NCI-H1105 treated with DMSO at 0.1 percent for 48 hours (cell line): ENCODE measurements at regions not wholly inside any gene's neighbourhood (a gene's known extent, or its start where the extent isn't known, plus 50 kb on each side); places are given as distances from the start of the nearest gene placed in this dataset.
"Not testable (repeated sequence)": the region's sequence is repeated elsewhere in the genome, so short reads cannot be mapped to it uniquely, and the experiment has no call there.

Experiments used
- DNase-seq: peaks from one replicate; lab custom pipeline; 2025; lab: John Stamatoyannopoulos, UW

DNA sequence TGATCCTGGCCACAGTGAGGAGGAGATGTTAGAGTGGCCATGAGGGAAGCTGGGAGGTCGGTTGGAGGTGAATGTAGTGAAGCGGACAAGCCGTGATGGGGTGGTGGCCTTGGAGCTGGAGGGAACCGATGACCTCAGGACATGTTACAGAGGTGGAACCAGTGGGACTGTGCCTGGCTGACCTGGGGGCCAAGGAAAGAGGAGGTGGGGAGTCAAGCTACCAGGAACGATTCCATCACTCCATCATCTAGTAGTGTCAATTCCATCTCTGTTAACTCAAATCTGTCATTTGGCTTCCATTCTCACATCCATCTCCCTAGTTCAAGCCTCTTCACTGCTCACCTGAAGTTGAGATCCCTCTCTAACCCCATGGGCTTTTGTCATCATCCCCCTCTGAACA is 102.4 kb upstream of the LYZL2 start:
- no peak for DNase-seq

DNA sequence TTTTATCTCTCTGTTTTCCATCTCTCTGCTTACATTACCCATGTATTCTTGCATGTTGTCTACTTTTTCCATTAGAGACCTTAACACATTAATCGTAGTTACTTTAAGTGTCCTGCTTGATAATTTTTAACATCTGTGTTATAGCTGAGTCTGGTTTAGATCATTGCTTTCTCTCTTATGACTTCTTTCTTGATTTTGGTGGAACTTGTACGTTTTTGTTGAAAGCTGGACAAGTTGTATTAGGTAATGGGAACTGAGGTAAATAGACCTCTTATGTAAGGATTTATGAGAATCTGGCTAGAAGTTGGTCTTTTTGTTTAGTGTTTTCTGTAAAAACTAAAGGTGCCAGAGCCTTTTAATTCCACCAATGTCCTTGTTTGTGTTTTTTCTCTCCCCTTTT is 100.8 kb upstream of the LYZL2 start:
- no peak for DNase-seq

DNA sequence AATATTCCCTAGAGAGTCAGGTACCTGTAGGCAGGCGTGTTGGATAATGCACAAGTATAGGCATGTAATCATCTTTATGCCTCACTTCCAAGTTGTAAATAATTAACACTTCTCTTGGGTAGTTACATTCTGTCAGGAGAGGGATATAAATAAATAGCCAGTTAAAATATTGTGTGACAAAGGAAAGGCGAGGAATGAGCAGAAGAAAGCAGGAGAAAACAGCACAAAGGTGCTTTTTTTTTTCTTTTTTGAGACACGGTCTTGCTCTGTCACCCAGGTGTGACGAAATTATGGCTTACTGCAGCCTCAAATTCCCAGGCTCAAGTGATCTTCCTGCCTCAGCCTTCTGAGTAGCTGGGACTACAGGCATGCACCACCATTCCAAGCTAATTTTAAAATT is 99.2 kb upstream of the LYZL2 start:
- no peak for DNase-seq

DNA sequence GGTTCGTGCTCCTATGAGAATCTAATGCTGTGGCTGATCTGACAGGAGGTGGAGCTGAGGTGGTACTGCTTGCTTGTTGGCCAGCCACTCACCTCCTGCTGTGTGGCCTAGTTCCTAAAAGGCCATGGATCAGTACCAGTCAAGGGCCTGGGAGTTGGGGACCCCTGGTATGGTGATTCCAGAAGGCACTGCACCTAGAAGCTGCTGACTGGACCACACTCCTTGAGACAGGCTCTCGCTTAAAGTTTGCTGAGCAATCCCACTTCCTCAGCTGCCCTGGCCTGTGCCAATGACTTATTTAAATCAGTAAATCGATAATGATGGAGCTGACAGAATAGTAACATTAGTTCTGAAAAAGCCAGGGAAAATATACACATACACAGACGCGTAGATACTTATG is 98.6 kb upstream of the LYZL2 start:
- no peak for DNase-seq

DNA sequence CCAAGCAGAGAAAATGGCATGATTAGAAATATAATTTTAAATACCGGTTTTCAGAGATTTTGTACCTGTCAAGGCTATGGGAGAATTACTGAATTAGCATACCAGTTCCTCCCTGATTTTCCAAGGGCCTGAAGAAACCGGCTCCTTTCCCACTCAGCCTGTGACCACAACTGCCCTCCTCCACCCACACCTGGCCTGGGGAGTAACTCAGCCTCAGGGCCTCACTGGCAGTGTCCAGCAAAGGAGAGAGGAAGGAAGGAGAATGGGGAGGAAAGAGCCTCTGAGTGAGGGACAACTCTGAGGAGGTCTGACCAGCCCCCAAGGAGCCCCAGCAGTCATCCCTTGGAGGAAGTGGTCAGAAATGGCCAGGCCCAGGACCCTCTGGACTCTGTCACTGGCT is 98.0 kb upstream of the LYZL2 start:
- DNase-seq, result no peak

DNA sequence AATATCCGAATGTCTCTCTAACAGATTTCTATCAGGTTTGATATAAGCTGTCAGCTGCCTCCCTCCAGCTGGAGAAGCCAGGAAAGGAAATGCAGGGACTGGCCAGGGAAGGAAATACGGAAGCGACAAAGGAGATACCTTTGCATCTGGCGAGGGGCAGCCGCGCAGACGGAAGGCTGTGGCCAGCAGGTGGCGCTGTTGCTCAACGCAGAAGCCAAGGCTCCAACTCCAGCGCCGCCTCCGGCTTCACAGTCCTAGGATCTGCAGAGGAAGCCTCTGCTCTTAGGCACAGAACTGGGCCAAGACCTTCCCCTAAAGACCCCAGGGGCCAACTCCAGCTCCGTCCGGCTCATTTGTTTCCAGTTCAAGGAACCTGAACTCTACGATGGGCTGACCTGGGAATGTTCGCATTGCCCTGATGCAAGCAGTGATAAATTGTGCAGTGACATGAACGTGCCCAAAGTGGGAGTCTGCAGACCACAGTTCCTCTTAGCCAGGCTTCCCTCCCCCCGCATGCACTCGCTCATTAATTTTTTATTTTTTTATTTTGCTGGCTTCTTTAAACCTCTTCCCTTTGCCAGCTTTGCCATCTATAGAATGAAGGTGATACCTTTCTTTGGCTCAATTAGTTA is 97.3 kb upstream of the LYZL2 start:
- peak; percentile 30 for DNase-seq

DNA sequence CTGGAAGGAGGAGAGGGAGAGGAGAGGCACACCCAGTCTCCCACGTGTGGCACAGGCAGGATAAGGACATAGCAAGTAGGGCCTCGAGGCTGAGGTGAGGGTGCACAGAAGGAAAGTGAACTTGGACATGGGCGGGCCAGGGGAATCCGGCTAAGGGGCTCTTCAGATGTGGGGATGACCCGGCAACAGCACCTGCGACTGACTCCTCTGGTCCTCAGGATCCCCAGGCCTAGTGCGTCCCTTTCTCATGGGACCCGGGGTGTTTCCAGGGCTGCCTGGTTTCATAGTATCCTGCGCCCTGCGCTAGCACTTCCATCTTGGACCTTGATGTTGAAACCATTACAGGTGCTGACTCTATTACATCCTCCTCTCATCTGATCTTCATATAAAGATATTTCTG is 96.1 kb upstream of the LYZL2 start:
- DNase-seq, result no peak

DNA sequence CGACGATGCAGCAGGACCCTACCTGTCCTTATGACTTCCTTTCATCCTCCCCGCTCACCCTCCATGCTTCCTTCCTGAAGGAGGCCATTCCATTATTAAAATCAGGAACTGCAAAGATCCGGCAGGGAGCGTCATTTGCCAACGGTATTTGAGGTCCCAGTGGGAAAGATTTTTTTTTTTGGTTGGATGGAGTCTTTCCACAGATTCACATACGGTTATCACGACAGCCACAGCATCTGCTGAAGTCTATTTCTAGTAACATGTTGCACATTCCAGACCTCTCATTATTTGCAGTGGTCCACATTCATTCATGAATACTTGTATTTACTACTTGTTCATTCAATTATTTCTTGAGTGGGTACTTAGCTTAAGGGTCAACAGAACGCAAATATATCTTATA is 94.7 kb upstream of the LYZL2 start:
- DNase-seq, result no peak

DNA sequence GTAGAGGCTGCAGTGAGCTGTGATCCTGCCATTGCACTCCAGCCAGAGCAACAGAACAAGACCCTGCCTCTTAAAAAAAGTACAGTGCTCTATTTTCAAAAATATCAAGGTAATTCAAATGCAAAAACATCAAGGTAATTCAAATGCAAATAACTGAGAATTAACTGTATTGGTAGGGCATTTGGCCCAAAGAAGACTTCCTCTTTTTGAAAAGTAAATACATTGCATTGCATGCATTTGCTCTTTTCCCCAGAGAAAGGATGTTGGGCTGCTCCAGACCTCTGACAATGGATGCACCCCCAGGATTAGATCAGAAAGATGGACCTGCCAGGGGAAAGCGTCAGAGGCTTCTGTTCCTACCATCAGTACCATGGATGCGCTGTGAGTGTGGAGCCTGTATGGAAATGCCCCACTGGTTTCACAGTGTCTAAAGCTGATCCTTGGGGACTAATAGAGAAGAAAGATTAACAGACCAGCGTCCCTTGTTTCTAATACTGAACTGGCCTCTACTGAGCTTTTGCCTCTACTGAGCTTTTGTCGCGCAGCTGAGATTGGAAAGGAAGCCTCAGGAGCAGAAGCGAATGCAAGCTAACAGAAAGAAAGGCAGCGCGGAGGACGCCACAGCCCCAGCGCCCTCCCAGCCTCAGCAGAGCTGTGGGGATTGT is 93.5 kb upstream of the LYZL2 start:
- DNase-seq, result no peak

DNA sequence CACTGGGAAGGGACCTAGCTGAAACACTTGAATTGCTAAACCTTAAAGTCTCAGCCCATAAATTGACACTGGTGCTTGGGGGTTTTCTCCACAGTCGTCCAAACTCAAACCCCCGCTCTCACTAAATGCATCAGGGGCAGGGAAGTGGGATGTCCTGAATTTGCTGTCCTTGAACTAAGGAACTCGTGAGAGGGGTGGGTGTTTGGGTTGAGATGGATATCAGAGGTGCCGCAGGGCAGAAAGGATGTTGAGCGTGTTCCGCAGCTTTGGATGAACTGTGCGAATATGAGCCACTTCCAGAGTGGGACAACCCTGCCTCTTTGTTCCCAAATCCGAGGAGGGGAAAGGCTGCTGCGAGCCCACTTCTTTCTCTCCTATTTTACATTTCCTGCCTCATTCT is 90.3 kb upstream of the LYZL2 start:
- no peak for DNase-seq

DNA sequence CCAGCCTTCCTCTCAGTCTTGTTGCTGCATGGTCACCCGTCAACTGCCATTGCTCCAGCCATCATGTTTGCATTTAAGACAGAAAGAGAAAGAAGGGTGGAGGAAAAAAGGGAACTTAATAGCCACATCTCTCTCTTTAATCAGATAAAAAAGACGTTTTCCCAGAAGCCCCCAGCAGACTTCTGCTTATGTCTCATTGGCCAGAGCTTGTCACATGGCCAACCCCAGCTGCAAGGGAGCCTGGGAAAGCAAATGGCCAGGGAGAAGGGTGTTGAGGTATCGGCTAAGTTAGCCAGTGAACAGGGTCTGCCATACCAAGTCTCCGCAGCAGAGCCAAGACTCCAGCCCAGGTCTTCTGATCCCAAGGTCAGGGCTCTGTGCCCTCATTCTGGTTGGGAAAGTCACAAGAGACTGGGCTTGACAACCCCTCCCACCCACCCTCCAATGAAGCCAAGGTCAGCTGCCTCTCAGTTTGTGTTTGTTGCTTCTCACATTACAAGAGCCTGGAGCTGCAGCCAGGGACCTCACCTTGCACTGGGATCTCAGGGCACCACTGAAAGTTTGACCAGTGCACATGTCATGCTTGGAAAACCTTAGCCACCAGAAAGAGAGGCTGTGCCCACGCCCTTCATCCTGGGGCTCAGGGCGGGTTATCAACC is 80.3 kb upstream of the LYZL2 start:
- no peak for DNase-seq

DNA sequence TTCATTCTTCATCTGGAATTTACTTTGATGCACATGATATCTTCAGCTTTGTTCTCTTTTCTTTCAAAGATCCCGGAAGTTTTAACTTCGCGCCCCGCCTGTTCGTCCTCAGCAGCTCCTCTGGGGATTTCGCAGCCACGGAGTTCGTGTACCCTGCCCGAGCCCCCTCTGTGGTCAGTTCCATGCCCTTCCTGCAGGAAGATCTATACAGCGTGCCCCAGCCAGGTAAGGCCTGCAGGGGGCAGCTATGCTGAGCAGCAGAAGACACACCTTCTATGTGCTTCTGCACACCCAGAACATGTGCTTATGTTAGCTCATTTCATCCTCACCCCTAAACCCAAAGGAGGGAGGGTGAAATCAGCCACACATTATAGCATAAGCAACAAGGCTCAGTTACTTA is 79.7 kb upstream of the LYZL2 start:
- DNase-seq, result no peak

DNA sequence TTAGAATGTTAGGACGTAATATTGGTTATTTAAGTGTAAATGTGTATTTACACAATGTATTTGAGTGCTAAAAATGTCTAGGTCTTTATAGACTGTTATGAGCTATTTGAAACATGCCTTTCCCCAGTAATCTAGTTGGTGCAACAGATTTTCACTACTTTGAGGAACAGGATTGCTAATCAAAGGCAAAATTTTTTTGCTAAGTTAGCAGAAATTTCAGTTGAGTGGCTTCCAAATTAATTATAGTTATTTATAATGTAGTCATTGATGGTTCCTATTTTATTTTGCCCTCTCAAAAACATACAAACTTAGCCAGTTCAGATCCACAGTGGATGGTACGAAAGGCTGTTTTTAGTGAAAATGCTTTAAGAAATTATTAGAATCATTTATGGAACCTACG is 78.7 kb upstream of the LYZL2 start:
- no peak for DNase-seq

DNA sequence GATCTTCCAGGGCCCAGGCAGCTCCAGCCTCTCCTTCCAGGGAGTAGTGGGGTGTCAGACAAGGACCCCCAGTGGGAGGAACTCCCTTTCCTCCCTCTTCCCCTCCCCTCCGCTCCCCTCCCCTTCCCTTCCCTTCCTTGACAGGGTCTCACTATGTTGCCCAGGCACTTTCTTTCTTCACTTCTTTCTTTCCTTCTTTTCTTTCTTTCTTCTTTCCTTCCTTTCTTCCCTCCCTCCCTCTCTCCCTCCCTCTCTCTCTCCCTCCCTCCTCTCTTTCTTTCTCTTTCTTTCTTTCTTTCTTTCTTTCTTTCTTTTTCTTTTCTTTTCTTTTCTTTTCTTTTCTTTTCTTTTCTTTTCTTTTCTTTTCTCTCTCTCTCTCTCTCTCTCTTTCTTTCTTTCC is 76.6 kb upstream of the LYZL2 start:
- not testable (repeated sequence) for DNase-seq

DNA sequence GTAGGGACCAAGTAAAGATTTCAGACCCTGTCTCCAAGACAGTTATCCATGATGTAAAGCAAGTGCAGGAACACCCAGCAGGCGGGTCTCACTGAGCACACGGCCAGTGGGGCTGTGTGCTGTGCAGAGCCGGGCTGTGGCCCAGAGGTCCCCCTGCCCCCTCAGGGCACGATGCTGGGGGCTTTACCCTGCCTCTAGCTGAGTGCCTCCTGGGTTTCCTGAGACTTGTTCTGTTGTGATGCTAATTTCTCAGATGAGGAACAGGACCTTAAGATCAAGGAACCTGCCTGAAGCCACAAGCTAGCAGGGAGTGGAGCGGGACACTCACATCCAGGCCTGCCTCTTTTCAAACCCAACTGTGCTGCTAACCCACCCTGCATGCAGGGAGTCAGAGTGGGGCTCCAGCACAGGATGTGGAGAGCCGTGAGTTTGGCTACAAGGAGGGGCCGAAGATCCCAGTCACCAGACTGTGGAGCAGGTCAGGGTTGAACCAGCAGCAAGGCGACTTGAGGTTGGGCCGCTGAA is 76.1 kb upstream of the LYZL2 start:
- DNase-seq, result no peak

DNA sequence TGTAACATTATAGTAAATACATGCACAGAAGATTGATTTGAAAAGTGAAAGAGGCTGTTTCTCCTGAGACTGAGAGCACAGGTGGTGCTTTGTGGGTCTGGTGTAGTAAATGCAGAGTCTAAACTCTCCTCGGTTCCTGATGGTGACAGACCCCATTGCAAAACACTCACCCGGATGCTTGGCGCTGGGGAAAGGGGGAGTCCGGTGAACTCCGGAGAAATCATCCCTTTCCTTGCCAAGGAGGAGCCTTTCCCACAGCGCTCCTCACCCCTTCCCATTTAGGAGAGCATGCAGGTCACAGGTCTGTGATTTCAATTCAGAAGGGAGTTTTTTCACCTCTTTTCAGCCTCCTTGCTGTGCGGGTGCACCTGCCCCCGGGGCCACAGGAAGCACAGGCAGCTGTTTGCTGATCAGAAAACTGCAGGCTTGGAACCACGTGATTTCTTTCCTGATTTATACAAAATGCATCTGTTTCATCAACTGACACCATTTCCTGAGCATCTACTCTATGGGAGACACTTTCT is 75.6 kb upstream of the LYZL2 start:
- peak; percentile 27 for DNase-seq

DNA sequence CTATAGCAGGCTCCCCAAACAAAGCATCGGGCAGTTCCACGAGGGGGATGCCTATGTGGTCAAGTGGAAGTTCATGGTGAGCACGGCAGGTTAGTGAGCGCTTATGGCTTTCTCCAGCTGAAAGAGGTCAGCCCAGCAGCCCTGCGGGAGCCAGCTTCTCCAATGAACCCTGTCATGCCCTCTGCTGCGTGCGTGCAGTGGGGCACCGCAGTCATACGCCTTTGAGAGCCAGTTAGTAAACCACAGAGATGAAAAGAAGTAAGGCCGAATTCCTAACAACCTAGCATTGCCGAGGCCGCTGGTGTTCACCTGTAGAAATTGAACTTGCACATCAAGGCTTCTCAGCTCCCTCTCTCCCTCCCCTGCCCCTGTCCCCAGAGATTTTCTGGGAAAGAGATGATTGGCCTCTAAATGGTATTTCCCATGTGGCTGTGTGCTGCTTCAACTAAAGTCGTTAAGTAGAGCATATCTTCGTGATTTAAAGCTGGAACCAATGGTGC is 75.1 kb upstream of the LYZL2 start:
- DNase-seq, result not testable (repeated sequence)

DNA sequence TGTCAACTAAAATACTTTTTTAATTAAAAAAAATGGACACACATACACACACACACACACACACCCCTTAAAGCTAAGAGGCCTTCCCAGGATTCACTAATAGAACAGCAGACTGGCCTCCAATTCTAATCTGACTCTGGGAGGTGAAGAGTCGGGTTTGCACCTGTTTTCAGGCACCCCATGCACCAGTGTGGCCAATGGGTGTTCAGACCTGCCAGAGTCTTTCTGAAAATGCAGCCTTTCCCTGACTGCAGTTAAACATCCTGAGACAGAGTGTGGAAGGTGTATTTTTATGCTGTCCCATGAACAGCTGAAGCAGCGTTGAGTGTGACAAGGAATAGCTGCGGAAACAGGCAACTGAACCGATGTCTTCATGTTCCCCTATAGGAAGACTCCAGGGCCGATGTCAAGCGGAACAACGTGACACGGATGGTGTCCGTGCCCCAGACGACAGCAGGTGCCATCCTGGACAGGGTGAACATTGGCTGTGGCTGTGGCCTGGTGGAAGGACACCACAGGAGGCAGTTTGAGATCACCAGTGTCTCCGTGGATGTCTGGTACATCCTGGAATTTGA is 74.6 kb upstream of the LYZL2 start:
- DNase-seq, result no peak

DNA sequence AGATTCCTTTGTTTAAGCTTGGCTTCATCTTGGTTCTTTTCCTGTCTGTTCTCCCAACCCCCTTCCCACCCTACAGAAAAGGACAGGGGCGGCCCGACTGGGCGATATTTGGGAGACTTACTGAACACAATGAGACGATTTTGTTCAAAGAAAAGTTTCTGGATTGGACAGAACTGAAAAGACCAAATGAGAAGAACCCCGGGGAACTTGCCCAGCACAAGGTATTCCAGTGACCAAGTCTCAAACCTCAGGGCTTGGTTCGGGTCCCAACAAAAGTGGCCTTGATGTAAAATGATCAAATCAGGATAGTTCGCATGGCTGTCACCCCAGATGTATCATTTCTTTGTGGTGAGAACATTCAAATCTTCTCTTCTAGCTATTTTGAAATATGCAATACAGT is 73.9 kb upstream of the LYZL2 start:
- not testable (repeated sequence) for DNase-seq

DNA sequence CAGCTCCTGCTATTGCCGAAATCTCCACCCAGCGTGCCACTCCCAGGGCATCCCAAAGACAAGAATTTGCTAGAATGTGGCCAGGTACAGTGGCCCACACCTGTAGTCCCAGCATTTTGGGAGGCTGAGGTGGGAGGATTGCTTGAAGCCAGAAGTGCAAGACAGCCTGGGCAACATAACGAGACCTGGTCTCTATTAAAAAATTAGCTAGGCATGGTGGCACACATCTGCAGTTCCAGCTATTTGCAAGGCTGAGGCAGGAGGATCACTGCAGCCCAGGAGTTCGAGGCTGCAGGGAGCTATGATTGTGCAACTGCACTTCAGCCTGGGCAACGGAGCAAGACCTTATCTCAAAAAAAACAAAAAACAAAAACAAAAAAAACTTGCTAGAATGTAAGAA is 73.3 kb upstream of the LYZL2 start:
- DNase-seq, result no peak

DNA sequence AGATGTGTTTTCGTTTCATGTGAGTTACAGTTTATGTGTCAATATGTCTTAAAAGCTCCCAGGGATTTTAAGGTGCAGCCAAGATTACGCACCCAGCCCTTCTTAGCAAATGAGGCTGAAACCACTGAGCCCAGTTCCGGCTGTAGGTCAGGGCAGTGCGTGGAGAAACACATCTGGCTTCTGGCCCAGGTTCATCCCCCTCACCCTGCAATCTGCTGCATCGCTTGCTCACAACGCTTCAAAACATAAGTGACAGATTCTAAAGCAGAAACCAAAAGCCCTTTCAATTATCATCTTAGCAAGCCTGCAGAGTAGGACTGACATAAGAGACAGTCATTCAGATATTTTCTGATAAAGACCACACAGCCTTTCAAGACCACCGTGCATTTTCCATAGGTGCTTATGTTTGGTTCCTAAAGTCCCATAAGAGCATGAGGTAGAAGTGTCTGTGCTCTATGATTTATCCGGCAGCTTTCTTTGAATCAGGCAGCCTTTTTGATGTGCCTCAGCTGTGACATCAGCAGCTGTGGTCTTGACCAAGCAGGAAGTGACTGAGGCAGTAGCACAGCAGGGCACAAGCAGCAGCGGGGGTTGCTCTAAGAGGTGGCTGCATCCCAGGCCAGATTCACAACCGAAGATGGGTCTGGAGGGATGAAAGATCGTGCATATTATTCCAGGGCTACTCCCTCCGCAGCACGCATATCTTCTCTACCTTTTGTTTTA is 72.1 kb upstream of the LYZL2 start:
- no peak for DNase-seq

DNA sequence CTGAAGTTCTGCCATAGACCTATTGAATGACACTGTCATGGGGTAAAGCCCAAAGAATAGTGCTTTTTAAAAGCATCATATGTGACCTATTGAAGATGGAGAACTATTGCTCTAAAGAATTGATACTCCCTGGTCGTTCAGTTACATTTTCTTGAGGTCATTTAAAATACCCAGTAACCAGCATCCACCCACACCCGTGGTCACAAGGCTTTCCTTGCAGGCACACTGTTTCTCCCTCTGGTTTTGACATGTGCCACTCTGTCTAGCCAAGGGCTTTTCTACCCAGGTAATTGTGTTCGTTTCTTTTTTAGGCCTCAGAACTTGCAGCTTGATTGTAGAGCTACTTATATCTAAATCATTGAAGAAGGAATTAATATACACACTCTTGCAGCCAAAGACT is 68.3 kb upstream of the LYZL2 start:
- DNase-seq, result no peak
